Stromal cell of bone marrow (primary cell): ENCODE measurements at regions not wholly inside any gene's neighbourhood (a gene's known extent, or its start where the extent isn't known, plus 50 kb on each side); places are given as distances from the start of the nearest gene placed in this dataset.
"Not testable (repeated sequence)": the region's sequence is repeated elsewhere in the genome, so short reads cannot be mapped to it uniquely, and the experiment has no call there.

Experiments used
- DNase-seq: peaks from one replicate; pipeline ENCODE4 v3.0.0-alpha.2; 2012; ENCODE audit warnings: low read depth

- DNase-seq, result no peak
These were observed 149.3 kb downstream of the TGFB2 start for GRCh38 chr1:218494449-218494852.

DNA sequence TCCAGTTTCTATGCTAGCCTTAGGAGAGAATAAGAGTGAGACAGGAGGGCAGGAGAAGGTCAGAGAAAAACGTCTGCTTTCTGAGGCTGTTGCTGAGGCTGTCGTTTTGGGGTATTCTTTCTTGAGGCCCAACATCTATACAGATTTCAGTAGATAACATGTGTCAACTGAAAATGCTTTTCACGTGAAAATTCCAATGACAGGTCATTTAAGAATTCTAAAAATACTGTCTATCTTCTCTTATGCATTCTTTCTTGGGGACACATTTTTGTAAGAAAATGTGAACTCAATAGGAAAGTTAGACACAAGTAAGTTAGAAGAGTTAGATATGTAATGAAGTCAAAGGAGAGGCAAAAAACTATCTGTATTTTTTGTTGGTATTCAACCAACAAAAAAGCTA, 150.8 kb downstream of the TGFB2 start:
- no peak for DNase-seq

DNA sequence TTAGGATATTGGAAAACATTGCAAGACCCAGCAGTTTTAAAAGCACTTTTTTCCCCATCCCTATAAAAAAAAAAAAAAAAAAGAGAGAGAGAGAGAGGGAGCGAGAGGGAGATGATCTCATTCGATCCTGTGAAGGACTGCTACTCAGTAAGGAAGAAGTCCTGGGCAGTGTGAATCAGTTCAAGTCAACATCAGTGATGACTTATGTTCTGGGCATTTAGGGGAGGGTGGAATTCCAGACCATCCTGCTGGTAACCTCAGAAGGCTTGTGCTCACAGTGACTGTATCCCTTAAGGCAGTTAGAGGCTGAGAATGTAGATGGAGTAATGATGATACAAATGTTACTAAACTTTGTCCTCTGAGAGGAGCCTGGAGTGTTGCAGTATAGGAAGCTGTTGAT, 151.4 kb downstream of the TGFB2 start:
- peak; percentile 99 for DNase-seq

DNA sequence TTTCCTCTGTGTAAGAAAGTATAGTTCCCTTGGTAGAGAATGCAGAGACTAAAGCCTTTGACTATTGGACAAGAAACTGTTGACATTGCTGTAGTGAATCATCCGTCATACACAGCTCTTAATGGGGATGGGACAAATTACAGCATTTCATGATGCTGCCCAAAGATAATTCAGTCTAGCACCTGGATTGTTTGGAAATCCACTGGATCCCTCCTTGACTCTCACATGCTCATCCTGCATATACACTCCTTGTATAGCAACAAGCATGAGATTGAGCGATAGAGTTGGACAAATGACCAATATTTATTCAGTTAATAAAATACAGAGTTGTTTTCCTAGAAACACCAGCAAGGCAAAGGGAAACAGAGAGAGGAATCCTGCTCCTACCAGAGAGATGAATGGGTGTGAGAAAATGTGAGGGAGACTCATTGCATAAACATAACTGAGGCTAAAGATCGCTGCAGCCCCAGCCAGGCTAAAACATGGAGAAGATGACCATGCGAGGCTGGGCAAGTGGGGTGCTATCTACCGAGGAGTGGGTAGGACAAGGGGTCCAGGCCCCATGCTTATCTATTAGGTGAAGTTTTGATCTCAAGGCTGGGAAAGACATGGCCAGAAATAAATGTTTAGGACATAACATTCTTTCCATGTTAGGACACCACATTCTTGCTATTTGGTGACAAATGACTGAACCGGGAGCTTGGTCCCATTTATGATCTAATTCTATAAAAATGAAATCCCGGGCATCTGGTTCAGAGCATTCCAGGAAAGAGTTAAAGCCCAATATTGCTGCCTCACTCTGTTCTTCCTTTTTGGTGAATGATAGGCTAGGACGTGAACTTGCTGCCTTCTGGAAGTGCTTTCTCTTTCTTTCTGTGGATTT, 153.2 kb downstream of the TGFB2 start:
- no peak for DNase-seq

- DNase-seq, result no peak
These were observed 154.0 kb downstream of the TGFB2 start for GRCh38 chr1:218499011-218499691.

- no peak for DNase-seq
These were observed 154.8 kb downstream of the TGFB2 start for GRCh38 chr1:218499911-218500310.

GRCh38 chr1:218501161-218501560, 156.0 kb downstream of the TGFB2 start:
- no peak for DNase-seq

DNA sequence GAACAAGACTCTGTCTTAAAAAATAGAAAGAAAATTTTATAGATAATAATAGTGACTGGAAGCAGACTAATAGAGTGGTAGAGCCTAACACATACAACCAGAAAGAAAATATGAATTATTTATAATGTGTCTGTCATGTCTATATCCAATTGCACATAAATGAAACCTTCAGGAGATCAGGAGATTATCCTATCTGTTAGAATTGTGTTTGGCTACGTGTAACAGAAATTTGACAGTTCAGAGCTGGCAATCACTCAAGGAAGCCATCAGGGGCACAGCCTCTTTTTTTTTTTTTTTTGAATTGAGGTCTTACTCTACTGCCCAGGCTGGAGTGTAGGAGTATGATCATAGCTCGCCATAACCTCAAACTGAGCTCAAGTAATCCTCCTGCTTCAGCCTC, 157.2 kb downstream of the TGFB2 start:
- DNase-seq, result no peak

- DNase-seq, result no peak
These were observed 158.0 kb downstream of the TGFB2 start for GRCh38 chr1:218503102-218503501.

DNA sequence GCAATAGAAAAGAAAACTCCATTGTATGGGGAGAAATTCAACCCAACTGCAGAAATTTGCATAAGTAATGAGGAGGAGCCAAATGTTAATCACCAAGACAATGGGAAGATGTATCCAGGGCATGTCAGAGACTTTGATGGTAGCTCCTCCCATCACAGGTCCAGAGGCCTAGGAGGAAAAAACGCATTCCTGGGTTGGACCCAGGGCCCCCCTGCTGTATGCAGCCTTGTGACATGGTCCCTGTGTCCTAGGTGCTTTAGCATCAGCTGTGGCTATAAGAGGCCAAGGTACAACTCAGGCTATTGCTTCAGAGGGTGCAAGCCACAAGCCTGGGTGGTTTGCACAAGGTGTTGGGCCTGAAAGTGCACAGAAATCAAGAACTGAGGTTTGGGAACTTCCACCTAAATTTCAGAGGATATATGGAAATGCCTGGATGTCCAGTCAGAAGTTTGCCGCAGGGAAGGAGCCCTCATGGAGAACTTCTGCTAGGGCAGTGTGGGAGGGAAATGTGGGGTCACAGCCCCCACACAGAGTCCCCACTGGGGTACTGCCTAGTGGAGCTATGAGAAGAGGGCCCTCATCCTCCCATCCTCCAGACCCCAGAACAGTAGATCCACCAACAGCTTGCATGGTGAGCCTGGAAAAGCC, 162.3 kb downstream of the TGFB2 start:
- no peak for DNase-seq

- DNase-seq, result no peak
These were observed 165.1 kb downstream of the TGFB2 start for GRCh38 chr1:218510153-218510772.

DNA sequence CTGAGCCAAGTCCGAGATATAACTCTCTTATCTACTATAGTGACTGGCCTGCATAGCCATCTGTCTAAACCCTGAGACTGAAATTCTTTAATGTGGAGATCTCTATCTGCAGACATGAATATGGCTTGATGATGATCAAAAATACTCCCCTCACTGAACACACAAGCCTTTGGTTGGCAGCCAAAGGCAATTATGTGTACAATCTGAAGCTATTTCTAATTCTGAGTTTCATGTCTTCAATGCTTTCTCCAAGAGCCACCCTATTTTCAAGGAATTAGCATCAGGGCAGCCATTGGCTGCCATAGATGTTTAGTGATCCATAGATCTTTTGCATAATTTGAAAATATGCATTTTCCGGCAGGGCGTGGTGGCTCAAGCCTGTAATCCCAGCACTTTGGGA, 168.2 kb downstream of the TGFB2 start:
- no peak for DNase-seq

DNA sequence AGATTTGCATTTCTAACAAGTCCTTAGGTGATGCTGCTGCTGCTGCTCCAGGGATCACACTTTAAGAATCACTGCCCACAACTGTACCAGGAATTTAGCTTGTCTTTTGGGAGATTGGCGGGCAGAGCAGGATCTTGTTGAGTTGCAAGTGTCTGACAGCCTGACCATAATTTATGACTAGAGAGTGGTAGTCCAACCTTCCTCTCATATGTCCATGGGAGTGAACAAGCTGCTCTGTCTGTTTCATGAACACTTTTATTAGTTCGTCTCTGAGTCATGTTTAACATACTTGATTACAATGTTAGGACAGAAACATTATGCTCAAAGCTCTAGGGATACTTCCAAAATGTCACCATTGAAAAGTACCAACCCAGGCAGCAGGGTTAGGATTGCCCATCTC, 169.6 kb downstream of the TGFB2 start:
- DNase-seq, result no peak

DNA sequence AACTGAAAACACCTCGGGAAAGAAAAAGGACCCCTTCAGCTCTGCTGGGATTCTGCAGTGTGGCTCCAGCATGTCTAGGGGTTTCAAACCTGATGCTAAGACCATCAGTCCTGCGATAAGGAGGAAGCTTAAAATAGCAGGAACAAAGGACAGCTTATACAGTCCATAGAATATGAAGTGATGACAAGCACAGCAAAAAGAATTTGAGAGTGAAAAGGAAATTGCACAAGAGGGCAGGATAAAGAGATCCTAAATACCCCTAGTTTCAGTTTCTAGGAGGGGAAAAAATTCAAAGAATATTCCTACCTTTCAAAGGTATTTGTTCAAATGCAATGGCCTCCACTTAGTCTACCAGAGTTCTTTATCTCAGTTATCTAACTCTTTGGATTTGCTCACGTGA, 171.4 kb downstream of the TGFB2 start:
- no peak for DNase-seq

GRCh38 chr1:218517459-218517858, 172.3 kb downstream of the TGFB2 start:
- DNase-seq, result no peak

DNA sequence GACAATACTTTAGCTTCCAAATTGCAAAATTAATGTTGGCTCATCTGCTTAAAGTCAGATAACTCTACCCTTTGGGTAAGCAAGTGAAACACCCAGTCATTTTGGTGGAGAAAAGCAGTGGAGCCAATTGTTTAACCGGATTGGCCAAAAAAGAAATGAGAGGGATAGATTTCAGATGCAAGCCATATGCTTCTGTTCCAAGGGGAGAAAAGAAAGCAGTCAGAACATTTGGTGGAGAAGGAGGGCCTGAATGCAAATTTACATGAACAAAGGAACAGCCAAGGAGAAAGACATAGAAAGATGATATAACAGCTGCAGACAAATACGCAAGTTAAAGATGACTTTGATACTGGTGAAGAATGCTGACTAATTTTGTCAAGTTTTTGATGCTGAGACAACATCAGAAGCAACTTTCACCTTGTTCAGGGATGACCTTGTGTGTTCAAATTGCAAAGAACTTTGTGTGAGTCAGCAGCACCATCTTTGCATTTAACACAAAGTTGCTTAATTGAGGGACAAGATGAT, 173.1 kb downstream of the TGFB2 start:
- DNase-seq, result no peak

DNA sequence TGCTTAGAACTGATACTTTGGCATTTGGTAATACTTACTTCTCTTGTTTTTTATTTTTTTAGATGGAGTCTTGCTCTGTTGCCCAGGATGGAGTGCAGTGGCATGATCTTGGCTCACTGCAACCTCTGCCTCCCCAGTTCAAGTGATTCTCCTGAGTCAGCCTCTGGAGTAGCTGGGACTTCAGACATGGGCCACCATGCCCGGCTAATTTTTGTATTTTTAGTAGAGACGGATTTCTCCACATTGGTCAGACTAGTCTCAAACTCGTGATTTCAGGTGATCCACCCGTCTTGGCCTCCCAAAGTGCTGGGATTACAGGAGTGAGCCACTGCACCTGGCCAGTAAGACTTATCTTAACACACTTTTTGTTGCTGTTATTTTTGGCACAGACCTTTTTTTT, 175.5 kb downstream of the TGFB2 start:
- not testable (repeated sequence) for DNase-seq

DNA sequence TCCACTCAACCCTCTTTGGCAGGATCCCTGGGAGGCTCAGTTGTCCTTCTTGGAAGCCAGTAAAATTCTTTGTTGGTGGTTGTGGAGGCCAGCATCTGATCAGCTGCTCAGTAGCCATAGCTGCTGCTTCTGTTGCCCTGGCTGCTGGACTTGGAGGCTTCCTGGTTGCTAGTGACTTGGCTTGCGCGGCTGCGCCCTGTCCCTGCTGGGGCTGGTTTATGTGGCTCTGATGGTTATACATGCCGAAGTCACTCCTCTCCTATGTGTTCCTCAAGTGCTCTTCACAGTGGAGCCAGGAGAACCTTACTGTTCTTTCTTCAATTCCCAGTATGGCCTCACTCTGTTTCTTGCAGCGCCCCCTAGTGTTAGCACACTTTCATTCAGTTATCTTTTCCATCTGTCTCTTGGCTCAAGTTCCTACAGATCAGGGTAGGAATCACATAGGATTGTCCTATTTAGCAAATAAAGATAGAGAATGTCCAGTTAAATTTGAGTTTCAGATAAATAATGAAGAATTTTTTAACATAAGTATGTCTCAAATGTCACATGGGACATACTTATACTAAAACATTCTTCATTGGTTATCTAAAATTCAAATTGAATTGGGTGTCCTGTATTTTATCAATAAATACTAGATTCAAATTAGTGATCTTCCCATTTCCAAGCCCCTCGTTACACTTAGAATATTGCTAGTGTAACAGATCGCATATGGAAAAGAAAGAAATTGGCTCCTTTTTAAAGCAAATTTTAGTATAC, 176.5 kb downstream of the TGFB2 start:
- no peak for DNase-seq

GRCh38 chr1:218524526-218524925, 179.4 kb downstream of the TGFB2 start:
- DNase-seq, result no peak

- no peak for DNase-seq
These were observed 179.9 kb downstream of the TGFB2 start for GRCh38 chr1:218525031-218525430.

DNA sequence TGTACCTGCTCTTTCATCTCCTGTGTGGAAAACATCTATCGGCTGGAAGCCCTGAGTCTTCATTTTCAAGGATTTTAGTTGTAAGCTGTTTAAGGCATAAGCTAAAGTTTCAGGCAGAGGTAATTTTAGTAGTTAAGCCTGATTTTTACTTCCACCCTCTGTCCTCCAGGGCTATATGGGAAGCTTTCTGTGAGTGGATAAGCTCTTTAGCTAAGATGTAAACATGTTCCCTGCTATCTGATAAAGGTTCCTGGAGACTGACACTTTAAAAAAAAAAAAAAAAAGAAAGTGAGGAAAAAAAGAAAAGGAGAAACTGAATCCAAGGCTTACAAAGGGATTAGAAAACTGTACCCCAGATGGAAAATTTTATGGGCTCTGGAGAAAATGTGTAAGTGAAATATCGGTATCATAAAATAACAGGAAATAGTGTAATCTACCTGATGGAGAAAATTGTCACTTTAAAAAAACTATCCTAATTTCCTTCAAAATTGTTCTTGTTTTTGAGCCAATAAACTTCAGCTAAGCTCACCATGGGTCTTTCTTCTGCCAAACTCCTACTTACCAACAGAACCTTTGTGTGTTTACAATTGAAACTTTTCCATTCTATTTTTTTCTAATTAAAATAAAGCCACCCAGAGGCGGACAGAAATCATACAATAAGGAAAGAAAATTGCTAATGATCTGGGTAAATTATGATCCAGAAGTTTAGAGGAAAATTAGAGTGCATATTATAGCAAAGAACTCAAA, 180.5 kb downstream of the TGFB2 start:
- DNase-seq, result no peak
